GM20000 (cell line): ENCODE measurements at regions not wholly inside any gene's neighbourhood (a gene's known extent, or its start where the extent isn't known, plus 50 kb on each side); places are given as distances from the start of the nearest gene placed in this dataset.
"Not testable (repeated sequence)": the region's sequence is repeated elsewhere in the genome, so short reads cannot be mapped to it uniquely, and the experiment has no call there.

ENCODE experiments used
- DNase-seq: peaks from one replicate; pipeline ENCODE4 v3.0.0; 2012; ENCODE audit warnings: low spot score
- TF ChIP-seq, protein P1 (sequence below): IDR thresholded peaks from 2 replicates; pipeline ENCODE4 v1.5.1; 2012; ENCODE audit warnings: mild to moderate bottlenecking, control low read depth; ENCODE audit errors: extremely low read depth, missing control alignments

DNA sequence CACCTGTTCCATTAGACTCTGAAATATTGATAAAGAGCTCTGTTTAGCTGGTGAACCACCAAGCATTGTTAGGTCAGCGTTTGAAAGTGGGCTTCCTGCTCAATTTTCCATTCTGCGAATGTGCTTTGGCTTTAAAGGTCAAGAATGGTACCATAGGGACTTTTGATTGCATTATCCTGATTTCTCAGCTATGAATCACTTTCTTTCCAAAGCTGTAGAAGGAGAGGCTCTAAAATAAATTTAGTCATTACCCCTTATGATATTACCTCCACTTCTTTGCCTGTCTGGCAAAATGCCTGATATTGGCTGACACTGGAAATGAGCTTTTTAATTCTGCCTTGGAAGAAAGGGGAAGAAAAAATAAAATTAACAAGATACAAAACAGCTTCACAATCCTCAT lies 237.2 kb upstream of the CTNND2 start:
- TF ChIP-seq, protein P1, sequence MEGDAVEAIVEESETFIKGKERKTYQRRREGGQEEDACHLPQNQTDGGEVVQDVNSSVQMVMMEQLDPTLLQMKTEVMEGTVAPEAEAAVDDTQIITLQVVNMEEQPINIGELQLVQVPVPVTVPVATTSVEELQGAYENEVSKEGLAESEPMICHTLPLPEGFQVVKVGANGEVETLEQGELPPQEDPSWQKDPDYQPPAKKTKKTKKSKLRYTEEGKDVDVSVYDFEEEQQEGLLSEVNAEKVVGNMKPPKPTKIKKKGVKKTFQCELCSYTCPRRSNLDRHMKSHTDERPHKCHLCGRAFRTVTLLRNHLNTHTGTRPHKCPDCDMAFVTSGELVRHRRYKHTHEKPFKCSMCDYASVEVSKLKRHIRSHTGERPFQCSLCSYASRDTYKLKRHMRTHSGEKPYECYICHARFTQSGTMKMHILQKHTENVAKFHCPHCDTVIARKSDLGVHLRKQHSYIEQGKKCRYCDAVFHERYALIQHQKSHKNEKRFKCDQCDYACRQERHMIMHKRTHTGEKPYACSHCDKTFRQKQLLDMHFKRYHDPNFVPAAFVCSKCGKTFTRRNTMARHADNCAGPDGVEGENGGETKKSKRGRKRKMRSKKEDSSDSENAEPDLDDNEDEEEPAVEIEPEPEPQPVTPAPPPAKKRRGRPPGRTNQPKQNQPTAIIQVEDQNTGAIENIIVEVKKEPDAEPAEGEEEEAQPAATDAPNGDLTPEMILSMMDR = no peak
- no peak for DNase-seq

DNA sequence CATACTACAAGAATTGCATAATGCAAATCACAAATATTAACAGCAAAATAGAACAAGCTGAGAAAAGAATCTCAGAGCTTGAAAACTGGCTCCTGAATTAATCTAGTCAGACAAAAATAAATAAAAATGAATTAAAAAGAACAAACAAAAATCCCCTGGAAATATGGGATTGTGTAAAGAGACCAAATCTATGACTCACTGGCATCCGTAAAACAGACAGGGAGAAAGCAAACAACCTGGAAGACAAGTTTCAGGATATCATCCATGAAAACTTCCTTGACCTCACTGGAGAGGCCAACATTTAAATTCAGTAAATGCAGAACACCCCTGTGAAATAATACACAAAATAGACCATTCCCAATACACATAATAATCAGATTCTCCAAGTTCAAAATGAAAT lies 229.3 kb upstream of the CTNND2 start:
- DNase-seq = no peak
- TF ChIP-seq, protein P1 = no peak

DNA sequence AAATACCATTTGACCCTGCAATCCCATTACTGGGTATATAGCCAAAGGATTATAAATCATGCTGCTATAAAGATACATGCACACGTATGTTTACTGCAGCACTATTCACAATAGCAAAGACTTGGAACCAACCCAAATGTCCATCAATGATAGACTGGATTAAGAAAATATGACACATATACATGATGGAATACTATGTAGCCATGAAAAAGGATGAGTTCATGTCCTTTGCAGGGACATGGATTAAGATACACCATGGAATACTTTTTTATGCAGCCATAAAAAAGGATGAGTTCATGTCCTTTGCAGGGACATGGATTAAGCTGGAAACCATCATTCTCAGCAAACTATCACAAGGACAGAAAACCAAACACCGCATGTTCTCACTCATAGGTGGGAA lies 226.8 kb upstream of the CTNND2 start:
- DNase-seq = not testable (repeated sequence)

DNA sequence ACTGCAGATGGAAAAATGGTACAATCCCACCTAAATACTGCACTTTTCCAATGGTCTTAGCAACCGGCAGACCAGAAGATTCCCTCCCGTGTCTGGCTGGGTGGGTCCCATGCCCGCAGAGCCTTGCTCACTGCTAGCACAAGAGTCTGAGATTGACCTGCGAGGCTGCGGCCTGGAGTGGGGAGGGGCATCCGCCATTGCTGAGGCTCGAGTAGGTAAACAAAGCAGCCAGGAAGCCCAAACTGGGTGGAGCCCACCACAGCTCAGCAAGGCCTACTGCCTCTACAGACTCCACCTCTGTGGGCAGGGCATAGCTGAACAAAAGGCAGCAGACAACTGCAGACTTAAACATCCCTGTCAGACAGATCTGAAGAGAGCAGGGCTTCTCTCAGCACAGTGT lies 221.6 kb upstream of the CTNND2 start:
- TF ChIP-seq, protein P1 = no peak
- no peak for DNase-seq

DNA sequence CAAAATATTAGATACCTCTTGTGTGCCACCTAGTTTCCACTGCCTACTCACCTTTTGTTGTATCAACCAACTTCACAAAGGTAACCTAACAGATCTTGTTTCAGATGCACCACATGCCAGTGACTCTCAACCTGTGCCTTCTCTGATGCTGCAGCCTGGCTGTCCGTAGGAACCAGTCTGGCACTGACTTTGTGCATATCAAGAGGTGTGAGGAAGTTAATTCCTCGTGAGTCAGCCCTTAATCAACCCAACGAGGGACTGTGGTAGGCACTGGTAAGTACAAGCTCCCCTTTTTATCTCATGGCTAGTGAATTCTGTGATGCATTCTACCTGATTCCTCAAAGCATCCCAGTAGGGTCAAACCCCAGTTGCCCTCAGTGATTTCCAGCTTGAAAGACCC lies 215.4 kb upstream of the CTNND2 start:
- TF ChIP-seq, protein P1 = no peak
- no peak for DNase-seq

DNA sequence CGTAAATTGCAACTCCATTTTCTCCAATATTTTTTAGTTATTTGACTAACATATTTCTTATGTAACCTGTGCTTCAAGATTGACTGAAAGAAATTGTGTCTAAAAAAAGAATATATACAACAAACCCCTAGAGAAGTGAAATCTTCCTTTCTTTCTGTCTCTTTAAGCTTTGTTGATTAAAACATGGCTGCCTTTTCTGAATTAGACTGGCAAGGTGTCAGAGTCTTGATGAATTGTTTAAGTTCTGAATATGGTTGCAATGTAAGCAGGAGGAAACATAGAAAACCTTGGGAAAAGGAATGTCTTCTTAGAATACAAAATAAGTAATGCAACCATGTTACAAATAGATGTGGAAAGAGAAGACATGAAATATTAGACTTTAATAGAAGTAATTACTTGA lies 209.8 kb upstream of the CTNND2 start:
- TF ChIP-seq, protein P1 = no peak
- DNase-seq = no peak

DNA sequence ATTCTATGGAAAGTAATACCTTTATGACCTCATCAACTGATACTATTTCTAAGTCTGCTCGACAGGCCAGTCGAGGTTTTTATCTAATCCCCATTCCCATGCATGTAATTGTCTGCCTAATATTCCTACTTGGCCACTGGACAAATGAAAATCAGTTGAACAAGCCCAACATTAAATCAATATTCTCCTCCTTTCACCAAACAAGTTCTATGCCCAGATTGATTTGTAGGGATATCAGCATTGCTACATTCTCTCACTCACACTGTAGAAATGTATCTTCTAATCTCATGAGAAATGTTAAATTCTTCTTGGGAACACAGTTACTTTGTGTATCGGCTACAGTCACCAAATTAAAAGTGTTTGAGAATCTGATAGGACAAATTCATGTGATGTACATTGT lies 208.8 kb upstream of the CTNND2 start:
- TF ChIP-seq, protein P1 = no peak
- DNase-seq = no peak

DNA sequence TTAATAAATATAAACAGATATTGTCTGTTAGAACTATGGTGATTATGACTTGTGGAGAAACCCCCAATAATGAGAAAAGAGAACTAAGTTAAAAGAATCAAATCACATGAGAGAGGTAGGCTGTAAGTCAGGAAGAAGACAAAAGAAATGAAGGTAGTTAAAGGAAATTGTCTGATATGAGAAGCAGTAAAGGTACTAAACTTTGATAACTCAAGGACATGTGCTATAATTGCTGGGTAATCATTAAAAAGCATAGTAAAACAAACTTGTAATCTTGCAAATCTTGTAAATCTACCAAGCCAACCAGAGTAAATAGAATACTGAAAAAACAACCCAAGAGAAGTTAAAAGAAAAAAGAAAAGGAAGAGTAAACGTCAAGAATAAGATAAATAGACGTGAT lies 207.0 kb upstream of the CTNND2 start:
- TF ChIP-seq, protein P1 = no peak
- DNase-seq = no peak
